Endodermal cell (in vitro differentiated cells): ENCODE measurements at regions not wholly inside any gene's neighbourhood (a gene's known extent, or its start where the extent isn't known, plus 50 kb on each side); places are given as distances from the start of the nearest gene placed in this dataset.

Experiments used
- DNase-seq: peaks from one replicate; pipeline ENCODE4 v3.0.0-alpha.2; 2017
- H3K27ac ChIP-seq: 2 replicates; pipeline ENCODE4 v1.5.1; 2013; ENCODE audit warnings: mild to moderate bottlenecking, low read depth, low read length, moderate library complexity
- H3K27me3 ChIP-seq: 2 replicates; pipeline ENCODE4 v1.6.1; 2013; ENCODE audit warnings: mild to moderate bottlenecking, low read length, moderate library complexity; ENCODE audit not compliant: insufficient read depth, control insufficient read depth, poor library complexity, severe bottlenecking
- H3K36me3 ChIP-seq: 2 replicates; pipeline ENCODE4 v1.7.0; 2013; ENCODE audit warnings: mild to moderate bottlenecking, low read length, moderate library complexity; ENCODE audit not compliant: control insufficient read depth, insufficient read depth
- H3K4me1 ChIP-seq: one replicate; pipeline ENCODE4 v1.7.0; 2013; ENCODE audit warnings: low read length; ENCODE audit not compliant: control insufficient read depth, insufficient read depth
- H3K4me3 ChIP-seq: 2 replicates; pipeline ENCODE4 v1.5.1; 2013; ENCODE audit warnings: mild to moderate bottlenecking, low read length, moderate library complexity
- H3K9ac ChIP-seq: 2 replicates; pipeline ENCODE4 v1.6.1; 2013; ENCODE audit warnings: mild to moderate bottlenecking, low read length, moderate library complexity; ENCODE audit not compliant: poor library complexity, severe bottlenecking; ENCODE audit errors: extremely low read depth
- H3K9me3 ChIP-seq: 2 replicates; pipeline ENCODE4 v1.6.1; 2013; ENCODE audit warnings: mild to moderate bottlenecking, low read length, moderate library complexity; ENCODE audit not compliant: control insufficient read depth
- H3K27ac Mint-ChIP-seq: 2 replicates; pipeline ENCODE4 v1.8.0; 2020; ENCODE audit warnings: mixed read lengths
- H3K27me3 Mint-ChIP-seq: 2 replicates; pipeline ENCODE4 v1.8.0; 2021; ENCODE audit warnings: mild to moderate bottlenecking, mixed read lengths; ENCODE audit not compliant: insufficient read depth
- H3K36me3 Mint-ChIP-seq: 2 replicates; pipeline ENCODE4 v1.8.0; 2020; ENCODE audit warnings: low read depth, mixed read lengths
- H3K4me1 Mint-ChIP-seq: 2 replicates; pipeline ENCODE4 v1.8.0; 2020; ENCODE audit warnings: mixed read lengths
- H3K4me3 Mint-ChIP-seq: 2 replicates; pipeline ENCODE4 v1.8.0; 2020; ENCODE audit warnings: mild to moderate bottlenecking, moderate library complexity, mixed read lengths
- H3K9me3 Mint-ChIP-seq: 2 replicates; pipeline ENCODE4 v1.8.0; 2020; ENCODE audit warnings: mild to moderate bottlenecking, mixed read lengths
- CTCF ChIP-seq: fragments of 200-600 bp; sonication (generic); conservative IDR thresholded peaks from 2 replicates; pipeline ENCODE4 v1.5.0; 2021; ENCODE audit warnings: antibody characterized with exemption, mild to moderate bottlenecking
- WGBS, 2 experiments: methylation state at CpG; one replicate each; pipeline versions ENCODE4 v1.1.5 to v1.1.7; 2013; ENCODE audit warnings: missing lambda C conversion rate in 2 of 2, mixed read lengths in 1 of 2; ENCODE audit not compliant: insufficient coverage in 1 of 2, insufficient read length in 1 of 2; 5-methylcytosine and 5-hydroxymethylcytosine counted together

GRCh38 chr2:186065491-186065890, 326.9 kb downstream of the FSIP2 start:
- H3K27ac Mint-ChIP-seq: no peak overlapping the region
- Histone ChIP-seq H3K27me3 (no peaks in the 10 kb centered on the region), H3K9me3 (no peaks in the 10 kb centered on the region), H3K4me1 (no peaks in the 10 kb centered on the region), H3K9ac (no peak overlapping the region), H3K36me3 (no peaks in the 10 kb centered on the region), H3K4me3 (no peak overlapping the region), H3K27ac (no peak overlapping the region)
- DNase-seq: no peak
- no peaks in the 10 kb centered on the region for H3K9me3 Mint-ChIP-seq
- H3K27me3 Mint-ChIP-seq: no peaks in the 10 kb centered on the region
- H3K4me3 Mint-ChIP-seq: no peak overlapping the region
- TF ChIP-seq CTCF: no peak
- no peaks in the 10 kb centered on the region for H3K4me1 Mint-ChIP-seq
- no peaks in the 10 kb centered on the region for H3K36me3 Mint-ChIP-seq

- Mint-ChIP-seq H3K4me3 (no peak overlapping the region), H3K9me3 (no peaks in the 10 kb centered on the region), H3K27ac (no peak overlapping the region), H3K36me3 (no peaks in the 10 kb centered on the region), H3K4me1 (no peaks in the 10 kb centered on the region), H3K27me3 (no peaks in the 10 kb centered on the region)
- H3K27me3 ChIP-seq: no peaks in the 10 kb centered on the region
- no peaks in the 10 kb centered on the region for H3K4me1 ChIP-seq
- no peaks in the 10 kb centered on the region for H3K36me3 ChIP-seq
- DNase-seq: no peak
- no peak overlapping the region for H3K9ac ChIP-seq
- no peak overlapping the region for H3K27ac ChIP-seq
- TF ChIP-seq CTCF: no peak
- no peaks in the 10 kb centered on the region for H3K9me3 ChIP-seq
- H3K4me3 ChIP-seq: no peak overlapping the region
- WGBS, 2 experiments: 77 to 83% methylated on average over 2 to 3 of the region's 3 CpGs
Observed at GRCh38 chr2:186068139-186068801, 329.7 kb downstream of the FSIP2 start.

GRCh38 chr2:186069676-186070075, 331.1 kb downstream of the FSIP2 start:
- Histone ChIP-seq H3K27ac (no peak overlapping the region), H3K9ac (no peak overlapping the region), H3K27me3 (no peaks in the 10 kb centered on the region), H3K36me3 (no peaks in the 10 kb centered on the region), H3K9me3 (no peaks in the 10 kb centered on the region), H3K4me1 (no peaks in the 10 kb centered on the region), H3K4me3 (no peak overlapping the region)
- 91% methylated on average over 2 of the region's 2 CpGs; no CpG with 5 or more reads in 1 of the 2 experiments for WGBS, 2 experiments
- no peaks in the 10 kb centered on the region for H3K9me3 Mint-ChIP-seq
- no peaks in the 10 kb centered on the region for H3K27me3 Mint-ChIP-seq
- DNase-seq: no peak
- H3K4me1 Mint-ChIP-seq: no peaks in the 10 kb centered on the region
- H3K36me3 Mint-ChIP-seq: no peaks in the 10 kb centered on the region
- no peak overlapping the region for H3K4me3 Mint-ChIP-seq
- no peak overlapping the region for H3K27ac Mint-ChIP-seq
- no peak for TF ChIP-seq CTCF
